Activated CD8-positive, alpha-beta T cell treated with anti-CD3 and anti-CD28 coated beads for 36 hours (primary cell): ENCODE measurements at regions not wholly inside any gene's neighbourhood (a gene's known extent, or its start where the extent isn't known, plus 50 kb on each side); places are given as distances from the start of the nearest gene placed in this dataset.
"Not testable (repeated sequence)": the region's sequence is repeated elsewhere in the genome, so short reads cannot be mapped to it uniquely, and the experiment has no call there.

ENCODE experiments used
- ATAC-seq: fragments of 200-7000 bp; cut with Tn5 transposase; one replicate; pipeline ENCODE4 v1.10.0; 2021; ENCODE audit warnings: mild to moderate bottlenecking, moderate library complexity
- CTCF ChIA-PET: fragments of 350-600 bp; sonication (Branson Sonifier 250); formaldehyde crosslinking; loops from one replicate; lab custom pipeline; 2021; ENCODE audit warnings: antibody characterized with exemption; lab: Charles Lee
- POLR2A ChIA-PET: fragments of 350-600 bp; sonication (Branson Sonifier 250); formaldehyde crosslinking; loops from one replicate; lab custom pipeline; 2021; ENCODE audit warnings: antibody characterized with exemption; lab: Charles Lee
- DNase-seq: peaks from one replicate; pipeline ENCODE4 v3.0.0-alpha.2; 2020
- H3K27ac Mint-ChIP-seq: one replicate; pipeline ENCODE4 v1.8.0; 2021; ENCODE audit warnings: mild to moderate bottlenecking, mixed read lengths
- H3K27me3 Mint-ChIP-seq: one replicate; pipeline ENCODE4 v1.8.0; 2021; ENCODE audit warnings: mixed read lengths
- H3K36me3 Mint-ChIP-seq: one replicate; pipeline ENCODE4 v1.8.0; 2021; ENCODE audit warnings: low read depth, mixed read lengths
- H3K4me1 Mint-ChIP-seq: one replicate; pipeline ENCODE4 v1.8.0; 2021; ENCODE audit warnings: low read depth, mixed read lengths
- H3K4me3 Mint-ChIP-seq: one replicate; pipeline ENCODE4 v1.8.0; 2021; ENCODE audit warnings: mild to moderate bottlenecking, moderate library complexity, mixed read lengths
- H3K9me3 Mint-ChIP-seq: one replicate; pipeline ENCODE4 v1.8.0; 2021; ENCODE audit warnings: mixed read lengths
- intact Hi-C: fragments of 100-400 bp; cut with micrococcal nuclease; formaldehyde crosslinking; loops from one replicate; pipeline ENCODE4 v1.10.0; 2022
- TF ChIP-seq, protein P1 (sequence below): fragments of 200-600 bp; IDR thresholded peaks from one replicate; pipeline ENCODE4 v1.8.0; 2022; ENCODE audit warnings: antibody characterized with exemption, mild to moderate bottlenecking

DNA sequence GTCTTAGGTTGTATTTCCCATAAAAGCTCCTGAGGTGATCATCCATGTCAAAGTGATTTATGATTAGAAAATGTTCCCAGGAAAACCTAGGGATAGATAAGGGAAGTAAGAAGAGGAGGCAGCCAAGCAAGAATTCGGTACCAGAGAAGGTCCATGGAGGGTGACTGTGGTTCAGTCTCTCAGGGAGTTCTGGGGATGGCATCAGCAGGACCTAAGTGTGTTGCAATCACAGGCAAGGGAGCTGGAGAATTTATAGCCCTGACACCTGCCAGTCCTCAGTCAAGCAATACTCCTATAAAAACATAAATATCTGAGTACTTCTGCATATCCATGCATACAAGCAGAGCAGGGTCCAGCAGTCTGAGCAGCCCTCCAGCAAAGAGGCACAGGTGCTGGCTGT is 95.6 kb upstream of the TOPAZ1 start:
- DNase-seq (no peak), ATAC-seq (no peak)
- TF ChIP-seq, protein P1, sequence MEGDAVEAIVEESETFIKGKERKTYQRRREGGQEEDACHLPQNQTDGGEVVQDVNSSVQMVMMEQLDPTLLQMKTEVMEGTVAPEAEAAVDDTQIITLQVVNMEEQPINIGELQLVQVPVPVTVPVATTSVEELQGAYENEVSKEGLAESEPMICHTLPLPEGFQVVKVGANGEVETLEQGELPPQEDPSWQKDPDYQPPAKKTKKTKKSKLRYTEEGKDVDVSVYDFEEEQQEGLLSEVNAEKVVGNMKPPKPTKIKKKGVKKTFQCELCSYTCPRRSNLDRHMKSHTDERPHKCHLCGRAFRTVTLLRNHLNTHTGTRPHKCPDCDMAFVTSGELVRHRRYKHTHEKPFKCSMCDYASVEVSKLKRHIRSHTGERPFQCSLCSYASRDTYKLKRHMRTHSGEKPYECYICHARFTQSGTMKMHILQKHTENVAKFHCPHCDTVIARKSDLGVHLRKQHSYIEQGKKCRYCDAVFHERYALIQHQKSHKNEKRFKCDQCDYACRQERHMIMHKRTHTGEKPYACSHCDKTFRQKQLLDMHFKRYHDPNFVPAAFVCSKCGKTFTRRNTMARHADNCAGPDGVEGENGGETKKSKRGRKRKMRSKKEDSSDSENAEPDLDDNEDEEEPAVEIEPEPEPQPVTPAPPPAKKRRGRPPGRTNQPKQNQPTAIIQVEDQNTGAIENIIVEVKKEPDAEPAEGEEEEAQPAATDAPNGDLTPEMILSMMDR, result no peak
- peaks cover 30% of the 10 kb centered on the region for H3K27me3 Mint-ChIP-seq
- no peaks in the 10 kb centered on the region for H3K4me1 Mint-ChIP-seq
- POLR2A ChIA-PET, result no interaction called here
- intact Hi-C loops, result no loop called here
- no peaks in the 10 kb centered on the region for H3K9me3 Mint-ChIP-seq
- CTCF ChIA-PET, result no interaction called here
- H3K27ac Mint-ChIP-seq, result no peak overlapping the region
- H3K4me3 Mint-ChIP-seq, result no peak overlapping the region
- no peaks in the 10 kb centered on the region for H3K36me3 Mint-ChIP-seq

DNA sequence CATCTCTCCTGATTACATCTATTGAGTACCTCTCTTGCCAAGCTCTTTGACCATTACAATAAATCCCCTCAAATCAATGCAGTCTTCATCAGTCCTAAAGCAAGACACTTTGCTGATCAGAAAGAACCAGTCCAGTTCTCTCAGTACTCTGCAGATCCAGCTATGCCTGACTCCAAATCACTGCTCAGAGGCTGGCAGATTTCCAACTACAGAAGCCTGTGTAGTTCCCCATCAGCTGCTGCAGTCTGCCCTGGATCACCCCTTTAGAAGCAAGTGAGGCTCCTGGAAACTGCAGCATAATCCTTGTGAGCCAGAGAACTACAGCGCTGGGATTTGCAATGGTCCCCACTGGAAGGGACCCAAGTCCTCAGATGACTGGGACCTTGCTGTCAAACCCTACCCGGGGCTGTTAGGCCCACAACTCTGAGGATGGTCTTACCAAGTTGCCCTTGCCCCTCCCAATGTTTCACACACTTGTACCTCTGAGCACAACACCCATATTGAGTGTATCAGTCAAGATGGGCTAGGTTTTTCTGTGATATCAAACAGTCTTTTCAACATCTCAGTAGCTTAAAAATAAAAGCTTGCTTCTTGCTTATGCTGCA is 81.9 kb upstream of the TOPAZ1 start:
- Mint-ChIP-seq H3K4me1 (no peaks in the 10 kb centered on the region), H3K9me3 (no peaks in the 10 kb centered on the region), H3K27me3 (peaks cover 18% of the 10 kb centered on the region), H3K27ac (no peak overlapping the region), H3K36me3 (no peaks in the 10 kb centered on the region), H3K4me3 (no peak overlapping the region)
- TF ChIP-seq, protein P1, result no peak
- DNase-seq, result no peak
- ChIA-PET POLR2A (no interaction called here), CTCF (no interaction called here)
- intact Hi-C loops, result no loop called here
- no peak for ATAC-seq

DNA sequence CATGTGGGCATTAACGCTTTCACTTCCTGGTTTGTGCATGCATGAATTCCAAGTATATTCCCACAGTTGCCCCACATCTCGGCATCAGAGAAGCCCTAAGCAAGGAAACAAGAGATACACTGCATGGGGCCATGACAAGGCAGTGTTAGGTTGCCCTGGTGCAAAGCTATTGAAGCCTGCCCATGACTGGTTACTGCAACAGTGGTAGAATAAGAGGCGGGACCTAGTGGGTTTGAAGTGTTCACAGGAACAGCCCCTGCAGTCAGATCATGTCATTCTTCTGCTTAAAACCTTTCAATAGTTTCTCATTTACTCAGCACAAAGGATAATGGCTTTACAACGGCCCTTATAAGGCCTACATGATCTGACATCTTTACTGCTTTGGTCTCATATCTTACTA is 80.9 kb upstream of the TOPAZ1 start:
- POLR2A ChIA-PET, result interaction anchor here (1.0 kb wide), 1 partner anchor 46 kb away, joined by 3 read pairs; no protein-coding TSS in a partner anchor
- intact Hi-C loops, result no loop called here
- Mint-ChIP-seq H3K36me3 (no peaks in the 10 kb centered on the region), H3K4me3 (no peak overlapping the region), H3K4me1 (no peaks in the 10 kb centered on the region), H3K27ac (no peak overlapping the region), H3K27me3 (peaks cover 12% of the 10 kb centered on the region), H3K9me3 (no peaks in the 10 kb centered on the region)
- TF ChIP-seq, protein P1, result no peak
- peak; percentile 2 for DNase-seq
- peak; percentile 53 for ATAC-seq
- CTCF ChIA-PET, result no interaction called here

DNA sequence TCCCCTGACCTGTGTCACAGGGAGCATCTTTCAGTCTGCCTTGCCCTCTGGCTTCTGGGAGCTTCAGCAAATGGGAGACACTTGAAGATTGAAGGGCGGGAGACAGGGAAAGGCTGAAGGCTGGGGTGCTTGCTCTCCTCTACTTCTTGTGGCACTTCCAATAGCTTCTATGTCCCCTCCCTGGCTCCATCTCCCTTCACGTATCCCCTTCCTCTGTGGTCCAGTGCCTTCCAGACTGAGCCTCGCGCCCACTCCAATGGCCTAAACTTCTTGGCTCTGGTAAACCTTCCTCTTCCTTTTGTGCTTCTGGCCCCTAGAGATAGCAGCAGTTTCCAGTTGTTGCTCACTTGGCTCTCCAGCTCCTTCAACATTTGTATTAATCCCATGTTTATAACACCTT is 69.8 kb upstream of the TOPAZ1 start:
- intact Hi-C loops, result no loop called here
- DNase-seq (no peak), ATAC-seq (no peak)
- peaks cover 14% of the 10 kb centered on the region for H3K27me3 Mint-ChIP-seq
- TF ChIP-seq, protein P1, result no peak
- H3K4me1 Mint-ChIP-seq, result no peaks in the 10 kb centered on the region
- H3K4me3 Mint-ChIP-seq, result no peak overlapping the region
- no peaks in the 10 kb centered on the region for H3K9me3 Mint-ChIP-seq
- CTCF ChIA-PET, result no interaction called here
- POLR2A ChIA-PET, result no interaction called here
- H3K36me3 Mint-ChIP-seq, result no peaks in the 10 kb centered on the region
- H3K27ac Mint-ChIP-seq, result no peak overlapping the region

DNA sequence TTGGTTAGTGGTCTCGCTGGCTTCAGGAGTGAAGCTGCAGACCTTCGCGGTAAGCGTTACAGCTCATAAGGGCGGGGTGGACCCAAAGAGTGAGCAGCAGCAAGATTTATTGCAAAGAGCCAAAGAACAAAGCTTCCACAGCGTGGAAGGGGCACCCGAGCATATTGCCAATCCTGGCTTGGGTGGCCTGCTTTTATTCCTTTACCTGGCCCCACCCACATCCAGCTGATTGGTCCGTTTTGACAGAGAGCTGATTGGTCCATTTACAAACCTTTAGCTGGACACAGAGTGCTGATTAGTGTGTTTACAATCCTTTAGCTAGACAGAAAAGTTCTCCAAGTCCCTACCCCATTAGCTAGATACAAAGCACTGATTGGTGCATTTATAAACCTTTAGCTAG is 69.0 kb upstream of the TOPAZ1 start:
- H3K9me3 Mint-ChIP-seq, H3K36me3 Mint-ChIP-seq, H3K4me1 Mint-ChIP-seq, ATAC-seq, CTCF ChIA-PET, POLR2A ChIA-PET, DNase-seq, H3K4me3 Mint-ChIP-seq, H3K27ac Mint-ChIP-seq, intact Hi-C loops: not testable (repeated sequence)
- H3K27me3 Mint-ChIP-seq, result peaks cover 14% of the 10 kb centered on the region
